H9 (cell line): ENCODE measurements at regions not wholly inside any gene's neighbourhood (a gene's known extent, or its start where the extent isn't known, plus 50 kb on each side); places are given as distances from the start of the nearest gene placed in this dataset.

Experiments used
- DNase-seq: peaks from one replicate; pipeline ENCODE4 v3.0.0-alpha.2; 2017
- H2AFZ ChIP-seq: one replicate; pipeline ENCODE4 v1.6.1; 2013; ENCODE audit warnings: mild to moderate bottlenecking, low read length, control low read depth, moderate library complexity
- H2AK5ac ChIP-seq: 2 replicates; pipeline ENCODE4 v1.6.1; 2013; ENCODE audit warnings: low read length, control low read depth, mixed read lengths; ENCODE audit not compliant: insufficient read length
- H2BK120ac ChIP-seq: one replicate; pipeline ENCODE4 v1.6.1; 2013; ENCODE audit warnings: low read depth, mild to moderate bottlenecking, low read length, control low read depth, inconsistent platforms; ENCODE audit not compliant: poor library complexity, severe bottlenecking
- H2BK12ac ChIP-seq: 2 replicates; pipeline ENCODE4 v1.6.1; 2013; ENCODE audit warnings: low read length, control low read depth, mixed read lengths, low read depth; ENCODE audit not compliant: insufficient read length
- H2BK15ac ChIP-seq: 2 replicates; pipeline ENCODE4 v1.6.1; 2013; ENCODE audit warnings: low read depth, low read length, control low read depth
- H2BK20ac ChIP-seq: one replicate; pipeline ENCODE4 v1.6.1; 2013; ENCODE audit warnings: low read depth, mild to moderate bottlenecking, low read length, control low read depth, inconsistent platforms; ENCODE audit not compliant: poor library complexity, severe bottlenecking
- H2BK5ac ChIP-seq: 2 replicates; pipeline ENCODE4 v1.6.1; 2013; ENCODE audit warnings: low read length, control low read depth, mixed read lengths; ENCODE audit not compliant: insufficient read length
- H3K14ac ChIP-seq: 2 replicates; pipeline ENCODE4 v1.6.1; 2013; ENCODE audit warnings: low read length, control low read depth; ENCODE audit not compliant: insufficient read depth
- H3K18ac ChIP-seq: 2 replicates; pipeline ENCODE4 v1.6.1; 2013; ENCODE audit warnings: low read depth, mild to moderate bottlenecking, mixed read lengths, low read length, control low read depth; ENCODE audit not compliant: insufficient read length
- H3K23ac ChIP-seq: 2 replicates; pipeline ENCODE4 v1.6.1; 2013; ENCODE audit warnings: low read length, control low read depth, mixed read lengths, low read depth; ENCODE audit not compliant: insufficient read length
- H3K23me2 ChIP-seq: 2 replicates; pipeline ENCODE4 v1.6.1; 2013; ENCODE audit warnings: low read depth, mild to moderate bottlenecking, mixed read lengths, low read length, control low read depth; ENCODE audit not compliant: insufficient read length, poor library complexity, severe bottlenecking
- H3K27ac ChIP-seq: 2 replicates; pipeline ENCODE4 v1.5.1; 2013; ENCODE audit warnings: low read length, control low read depth, mixed read lengths, low read depth; ENCODE audit not compliant: insufficient read length
- H3K27me3 ChIP-seq: 2 replicates; pipeline ENCODE4 v1.6.1; 2013; ENCODE audit warnings: low read length, control low read depth, inconsistent platforms; ENCODE audit not compliant: insufficient read depth
- H3K4ac ChIP-seq: 2 replicates; pipeline ENCODE4 v1.6.1; 2013; ENCODE audit warnings: low read depth, mild to moderate bottlenecking, control low read depth, inconsistent platforms, low read length, moderate library complexity
- H3K4me1 ChIP-seq: 2 replicates; pipeline ENCODE4 v1.6.1; 2013; ENCODE audit warnings: low read length, control low read depth, inconsistent platforms; ENCODE audit not compliant: insufficient read depth
- H3K4me2 ChIP-seq: 2 replicates; pipeline ENCODE4 v1.6.1; 2013; ENCODE audit warnings: low read length, control low read depth, mixed read lengths; ENCODE audit not compliant: insufficient read length, insufficient read depth
- H3K56ac ChIP-seq: 2 replicates; pipeline ENCODE4 v1.6.1; 2013; ENCODE audit warnings: low read depth, mild to moderate bottlenecking, mixed read lengths, low read length, control low read depth; ENCODE audit not compliant: insufficient read length
- H3K79me1 ChIP-seq: 2 replicates; pipeline ENCODE4 v1.6.1; 2013; ENCODE audit warnings: low read depth, mild to moderate bottlenecking, moderate library complexity, low read length, control low read depth, inconsistent platforms; ENCODE audit not compliant: insufficient read depth, poor library complexity, severe bottlenecking
- H3K79me2 ChIP-seq: 2 replicates; pipeline ENCODE4 v1.6.1; 2013; ENCODE audit warnings: low read length, control low read depth, inconsistent platforms; ENCODE audit not compliant: insufficient read depth
- H3K9ac ChIP-seq: 2 replicates; pipeline ENCODE4 v1.6.1; 2013; ENCODE audit warnings: low read length, control low read depth, mixed read lengths; ENCODE audit not compliant: insufficient read length; ENCODE audit errors: extremely low read depth
- H3K9me3 ChIP-seq: one replicate; pipeline ENCODE4 v1.6.1; 2013; ENCODE audit warnings: low read depth, low read length, inconsistent platforms; ENCODE audit not compliant: control insufficient read depth
- H3T11ph ChIP-seq: one replicate; pipeline ENCODE4 v1.6.1; 2013; ENCODE audit warnings: mild to moderate bottlenecking, low read length, control low read depth, inconsistent platforms
- H4K20me1 ChIP-seq: one replicate; pipeline ENCODE4 v1.6.1; 2013; ENCODE audit not compliant: control insufficient read depth, insufficient read length, insufficient read depth
- H4K5ac ChIP-seq: 2 replicates; pipeline ENCODE4 v1.6.1; 2013; ENCODE audit warnings: low read depth, mild to moderate bottlenecking, mixed read lengths, low read length, control low read depth; ENCODE audit not compliant: insufficient read length
- H4K8ac ChIP-seq: replicated peaks from 2 replicates; pipeline ENCODE4 v1.6.1; 2013; ENCODE audit warnings: low read length, control low read depth, mixed read lengths, low read depth; ENCODE audit not compliant: insufficient read length
- H4K91ac ChIP-seq: 2 replicates; pipeline ENCODE4 v1.6.1; 2013; ENCODE audit warnings: low read depth, mild to moderate bottlenecking, moderate library complexity, mixed read lengths, low read length, control low read depth; ENCODE audit not compliant: insufficient read length
- H3K27ac Mint-ChIP-seq, 3 experiments: 2 replicates in 2 of 3; 3 replicates in 1 of 3; pipeline ENCODE4 v1.8.0; 2020 to 2021; ENCODE audit warnings: mixed read lengths in 3 of 3, mild to moderate bottlenecking in 1 of 3, moderate library complexity in 1 of 3
- H3K27me3 Mint-ChIP-seq: 2 replicates; pipeline ENCODE4 v1.8.0; 2021; ENCODE audit warnings: low read depth, mild to moderate bottlenecking, moderate library complexity, mixed read lengths
- H3K36me3 Mint-ChIP-seq, 3 experiments: 2 replicates in 2 of 3; 3 replicates in 1 of 3; pipeline ENCODE4 v1.8.0; 2020 to 2021; ENCODE audit warnings: low read depth in 3 of 3, mixed read lengths in 3 of 3; ENCODE audit not compliant: insufficient read depth in 1 of 3
- H3K4me1 Mint-ChIP-seq, 2 experiments: 2 replicates each; pipeline ENCODE4 v1.8.0; 2020; ENCODE audit warnings: mixed read lengths in 2 of 2
- H3K4me3 Mint-ChIP-seq, 2 experiments: 2 replicates in 1 of 2; 3 replicates in 1 of 2; pipeline ENCODE4 v1.8.0; 2020 to 2021; ENCODE audit warnings: mild to moderate bottlenecking in 2 of 2, mixed read lengths in 2 of 2, moderate library complexity in 1 of 2
- H3K9me3 Mint-ChIP-seq, 2 experiments: 2 replicates in 1 of 2; 3 replicates in 1 of 2; pipeline ENCODE4 v1.8.0; 2020; ENCODE audit warnings: mild to moderate bottlenecking in 2 of 2, mixed read lengths in 2 of 2, moderate library complexity in 1 of 2
- WGBS: extraction: QIAGEN DNeasy Blood & Tissue Kit; methylation state at CpG from one replicate; pipeline ENCODE4 v1.1.7; 2013; ENCODE audit warnings: missing lambda C conversion rate, low lambda C conversion rate, mixed read lengths; ENCODE audit not compliant: insufficient read length; ENCODE audit errors: extremely low coverage; 5-methylcytosine and 5-hydroxymethylcytosine counted together
- TF ChIP-seq, protein P1 (sequence below): fragments of 200-600 bp; sonication (generic); conservative IDR thresholded peaks from 3 replicates; pipeline ENCODE4 v1.8.0; 2021; ENCODE audit warnings: antibody characterized with exemption, mild to moderate bottlenecking

DNA sequence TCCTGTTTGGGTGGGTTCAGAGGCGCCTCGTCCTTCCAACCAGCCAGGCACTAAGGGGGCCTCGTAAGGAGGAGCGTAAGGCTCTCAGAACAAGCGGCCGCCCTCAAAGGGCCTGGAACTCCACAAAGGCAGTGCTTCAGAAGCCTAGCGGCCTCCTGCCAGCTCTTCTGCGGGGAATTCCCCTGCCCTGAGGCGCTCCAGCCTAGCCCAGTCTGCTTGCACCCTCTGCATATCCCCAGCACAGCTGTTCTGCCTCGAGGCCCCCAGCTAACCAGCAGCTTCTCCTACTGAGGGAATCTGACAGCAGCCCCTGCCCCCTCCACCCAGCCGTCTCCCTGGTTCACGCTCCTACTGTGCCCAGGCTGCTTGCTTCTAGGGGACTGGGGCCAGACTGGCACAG is 265.9 kb downstream of the TFCP2L1 start:
- WGBS: no CpG with 5 or more reads among the region's 12 CpGs
- H3K4me3 Mint-ChIP-seq: no peak overlapping the region
- Histone ChIP-seq H2BK15ac (no peak overlapping the region), H3K79me2 (no peaks in the 10 kb centered on the region), H4K20me1 (no peaks in the 10 kb centered on the region), H2BK5ac (no peak overlapping the region), H2BK120ac (no peak overlapping the region), H3K4me1 (no peaks in the 10 kb centered on the region), H3K4me2 (no peak overlapping the region), H2AFZ (no peak overlapping the region), H3K9ac (no peak overlapping the region), H4K91ac (no peak overlapping the region), H2BK12ac (no peak overlapping the region), H3K23me2 (no peaks in the 10 kb centered on the region), H3K27ac (no peak overlapping the region), H3K56ac (no peak overlapping the region), H3T11ph (no peak overlapping the region), H3K14ac (no peak overlapping the region), H3K27me3 (no peaks in the 10 kb centered on the region; the same call in 1 of the 2 replicates), H2AK5ac (no peak overlapping the region), H3K4ac (no peak overlapping the region), H4K8ac (no peak overlapping the region), H4K5ac (no peak overlapping the region), H3K79me1 (no peaks in the 10 kb centered on the region), H2BK20ac (no peak overlapping the region), H3K23ac (no peak overlapping the region), H3K9me3 (no peaks in the 10 kb centered on the region), H3K18ac (no peak overlapping the region)
- peaks cover 57% of the 10 kb centered on the region for H3K27me3 Mint-ChIP-seq
- H3K27ac Mint-ChIP-seq: peak overlapping the region in 1 of 3 experiments; percentile 51; a peak in 1 of 7 replicates
- peaks cover 6 to 21% of the 10 kb centered on the region in 2 experiments; a peak in 3 of 4 replicates for H3K4me1 Mint-ChIP-seq
- peaks cover 4% of the 10 kb centered on the region in 2 experiments for H3K9me3 Mint-ChIP-seq
- peak; percentile 73 for DNase-seq
- TF ChIP-seq, protein P1, sequence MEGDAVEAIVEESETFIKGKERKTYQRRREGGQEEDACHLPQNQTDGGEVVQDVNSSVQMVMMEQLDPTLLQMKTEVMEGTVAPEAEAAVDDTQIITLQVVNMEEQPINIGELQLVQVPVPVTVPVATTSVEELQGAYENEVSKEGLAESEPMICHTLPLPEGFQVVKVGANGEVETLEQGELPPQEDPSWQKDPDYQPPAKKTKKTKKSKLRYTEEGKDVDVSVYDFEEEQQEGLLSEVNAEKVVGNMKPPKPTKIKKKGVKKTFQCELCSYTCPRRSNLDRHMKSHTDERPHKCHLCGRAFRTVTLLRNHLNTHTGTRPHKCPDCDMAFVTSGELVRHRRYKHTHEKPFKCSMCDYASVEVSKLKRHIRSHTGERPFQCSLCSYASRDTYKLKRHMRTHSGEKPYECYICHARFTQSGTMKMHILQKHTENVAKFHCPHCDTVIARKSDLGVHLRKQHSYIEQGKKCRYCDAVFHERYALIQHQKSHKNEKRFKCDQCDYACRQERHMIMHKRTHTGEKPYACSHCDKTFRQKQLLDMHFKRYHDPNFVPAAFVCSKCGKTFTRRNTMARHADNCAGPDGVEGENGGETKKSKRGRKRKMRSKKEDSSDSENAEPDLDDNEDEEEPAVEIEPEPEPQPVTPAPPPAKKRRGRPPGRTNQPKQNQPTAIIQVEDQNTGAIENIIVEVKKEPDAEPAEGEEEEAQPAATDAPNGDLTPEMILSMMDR: no peak
- H3K36me3 Mint-ChIP-seq: no peaks in the 10 kb centered on the region; a peak in 1 of 7 replicates
